ENCODE measurements at regions not wholly inside any gene's neighbourhood (a gene's known extent, or its start where the extent isn't known, plus 50 kb on each side); places are given as distances from the start of the nearest gene placed in this dataset.
"Not testable (repeated sequence)": the region's sequence is repeated elsewhere in the genome, so short reads cannot be mapped to it uniquely, and the experiment has no call there.

GRCh38 chr6:58038213-58038612, 720.8 kb downstream of the PRIM2 start:
- DNase-seq (ENCODE audit: low read depth); H3K36me3 ChIP-seq (ENCODE audit: control insufficient read depth, insufficient read depth, low read length); H3K27me3 ChIP-seq (ENCODE audit: control insufficient read depth, insufficient read depth, low read length); H3K4me3 ChIP-seq (ENCODE audit: low read depth, low read length): not testable (repeated sequence)

GRCh38 chr6:58046584-58046983, 729.2 kb downstream of the PRIM2 start:
- H3K4me3 ChIP-seq (ENCODE audit: low read depth, low read length); H3K36me3 ChIP-seq (ENCODE audit: control insufficient read depth, insufficient read depth, low read length); DNase-seq (ENCODE audit: low read depth); H3K27me3 ChIP-seq (ENCODE audit: control insufficient read depth, insufficient read depth, low read length): not testable (repeated sequence)

DNA sequence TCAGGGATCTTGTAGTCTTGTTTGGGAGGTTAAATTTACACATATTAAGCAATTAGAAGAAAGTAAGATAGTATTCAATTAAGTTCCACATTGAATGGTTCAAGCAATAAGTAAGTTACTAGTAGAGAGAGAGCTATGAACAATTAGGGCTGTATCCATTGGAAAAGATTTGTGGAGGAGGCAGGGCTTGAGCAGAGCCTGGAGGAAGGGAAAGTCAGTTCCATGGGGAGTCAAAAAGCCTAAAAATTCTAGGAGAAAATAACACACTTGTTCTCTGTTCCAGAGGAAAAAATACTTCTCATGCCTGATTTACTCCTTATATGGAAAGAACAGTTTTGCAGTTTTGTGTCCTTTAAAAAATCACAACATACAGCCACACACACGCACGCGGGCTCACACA, 730.0 kb downstream of the PRIM2 start:
- DNase-seq (ENCODE audit: low read depth); H3K36me3 ChIP-seq (ENCODE audit: control insufficient read depth, insufficient read depth, low read length); H3K4me3 ChIP-seq (ENCODE audit: low read depth, low read length); H3K27me3 ChIP-seq (ENCODE audit: control insufficient read depth, insufficient read depth, low read length): not testable (repeated sequence)

- not testable (repeated sequence) for DNase-seq (ENCODE audit: low read depth); H3K4me3 ChIP-seq (ENCODE audit: low read depth, low read length); H3K36me3 ChIP-seq (ENCODE audit: control insufficient read depth, insufficient read depth, low read length); H3K27me3 ChIP-seq (ENCODE audit: control insufficient read depth, insufficient read depth, low read length)
Measured at GRCh38 chr6:58047865-58048264, 730.4 kb downstream of the PRIM2 start.

DNA sequence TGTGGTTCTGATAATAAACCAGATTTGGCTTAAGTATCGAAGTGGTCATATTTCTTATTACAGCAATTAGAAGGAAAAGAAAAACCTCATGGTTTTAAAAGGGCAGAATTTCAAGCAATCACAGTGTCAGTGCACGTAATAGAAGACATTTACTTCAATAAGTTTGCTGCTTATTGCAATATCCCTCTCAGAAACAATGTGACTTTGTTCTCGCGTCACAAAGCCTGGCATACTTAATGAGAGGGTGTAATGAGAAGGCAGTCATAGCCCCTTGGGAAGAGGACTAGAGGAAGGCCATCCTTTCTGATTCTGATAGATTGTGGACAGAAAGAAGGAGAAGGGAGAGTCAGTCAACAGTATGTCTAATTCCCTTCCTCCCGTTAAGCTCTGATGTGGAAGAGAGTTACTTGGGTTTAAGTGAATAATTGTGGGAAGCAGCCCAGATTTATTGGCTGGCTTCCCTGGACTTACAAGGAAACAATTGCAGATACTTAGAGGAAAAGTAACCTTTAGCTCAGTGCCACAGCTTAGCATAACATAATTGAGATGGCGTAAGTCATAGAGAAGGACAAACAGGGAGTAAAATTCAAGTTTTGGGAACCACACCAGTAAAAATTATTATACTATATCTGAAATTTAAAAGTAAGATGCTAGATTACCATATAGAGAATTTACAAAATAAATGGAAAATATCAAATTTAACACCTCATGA, 738.2 kb downstream of the PRIM2 start:
- not testable (repeated sequence) for H3K4me3 ChIP-seq (ENCODE audit: low read depth, low read length); DNase-seq (ENCODE audit: low read depth)

GRCh38 chr6:58059701-58060100, 742.3 kb downstream of the PRIM2 start:
- not testable (repeated sequence) for H3K27me3 ChIP-seq (ENCODE audit: control insufficient read depth, insufficient read depth, low read length); H3K4me3 ChIP-seq (ENCODE audit: low read depth, low read length); H3K36me3 ChIP-seq (ENCODE audit: control insufficient read depth, insufficient read depth, low read length)
- DNase-seq (ENCODE audit: low read depth) = peak; percentile 18

More for the DNA sequence above, 738.2 kb downstream of the PRIM2 start:
- H3K27me3 ChIP-seq (ENCODE audit: control insufficient read depth, insufficient read depth, low read length); H3K36me3 ChIP-seq (ENCODE audit: control insufficient read depth, insufficient read depth, low read length): not testable (repeated sequence)

DNA sequence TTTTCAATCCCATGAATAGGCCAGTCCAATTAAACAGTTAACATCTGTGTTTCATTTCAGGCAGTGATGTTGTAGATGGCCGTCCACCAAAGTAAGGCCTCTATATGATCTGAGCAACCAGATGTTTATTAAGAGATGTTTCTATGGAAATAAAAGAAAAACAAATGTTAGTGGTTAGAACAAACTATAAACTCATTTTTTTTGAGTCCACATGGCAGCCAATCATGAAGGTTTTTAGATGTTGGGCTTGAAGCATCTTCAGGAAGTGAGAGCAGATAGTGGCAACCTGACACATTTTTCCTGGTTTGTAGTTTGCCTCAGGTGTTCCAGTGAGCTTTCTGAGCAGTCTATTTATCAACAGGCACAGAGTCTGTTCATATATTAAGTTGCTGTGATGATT, 746.1 kb downstream of the PRIM2 start:
- DNase-seq (ENCODE audit: low read depth); H3K4me3 ChIP-seq (ENCODE audit: low read depth, low read length); H3K36me3 ChIP-seq (ENCODE audit: control insufficient read depth, insufficient read depth, low read length); H3K27me3 ChIP-seq (ENCODE audit: control insufficient read depth, insufficient read depth, low read length): not testable (repeated sequence)

DNA sequence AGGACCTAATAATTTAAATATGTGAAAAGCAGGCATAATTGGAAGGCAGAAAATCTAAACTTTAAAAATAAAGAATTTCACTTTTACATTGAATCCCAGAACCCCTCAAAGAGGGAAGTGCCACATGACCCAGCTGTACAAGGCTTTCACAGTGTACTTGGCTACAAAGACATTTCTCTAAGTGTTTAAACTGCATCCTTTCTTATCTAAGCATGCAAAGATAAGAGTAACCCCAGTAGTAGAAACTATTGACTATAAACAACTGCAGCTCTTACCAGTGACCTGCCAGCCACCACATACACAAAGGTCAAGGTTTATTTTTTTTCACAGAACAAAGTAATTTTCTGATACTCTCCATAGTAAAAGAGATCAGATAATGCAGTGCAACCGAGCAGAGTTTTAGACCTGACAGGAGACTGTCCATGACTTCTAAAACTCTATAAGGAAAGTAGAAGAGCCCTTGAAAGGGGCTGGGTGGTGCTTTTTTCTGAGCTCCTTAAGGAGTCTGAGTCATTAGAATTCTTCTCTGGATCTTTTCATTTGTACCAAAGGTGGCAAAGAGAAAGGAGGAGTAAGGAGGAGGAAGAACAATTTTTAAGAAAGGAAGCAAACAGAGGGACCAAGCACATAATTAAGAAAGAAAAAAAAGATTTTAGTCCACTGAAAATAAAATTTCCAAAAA, 750.6 kb downstream of the PRIM2 start:
- not testable (repeated sequence) for H3K4me3 ChIP-seq (ENCODE audit: low read depth, low read length); H3K27me3 ChIP-seq (ENCODE audit: control insufficient read depth, insufficient read depth, low read length); H3K36me3 ChIP-seq (ENCODE audit: control insufficient read depth, insufficient read depth, low read length); DNase-seq (ENCODE audit: low read depth)

- DNase-seq (ENCODE audit: low read depth) = no peak
- TF ChIP-seq CTCF (IDR thresholded peaks at IDR 0.05; ENCODE audit: insufficient read depth, low read length, poor library complexity, severe bottlenecking) = no peak
- Histone ChIP-seq H3K36me3 (ENCODE audit: control insufficient read depth, insufficient read depth, low read length) (no peaks in the 10 kb centered on the region), H3K27me3 (ENCODE audit: control insufficient read depth, insufficient read depth, low read length) (no peaks in the 10 kb centered on the region), H3K4me3 (ENCODE audit: low read depth, low read length) (no peak overlapping the region)
Measured at GRCh38 chr6:58073263-58073662, 755.8 kb downstream of the PRIM2 start.

GRCh38 chr6:58090067-58090466, 772.6 kb downstream of the PRIM2 start:
- H3K36me3 ChIP-seq (ENCODE audit: control insufficient read depth, insufficient read depth, low read length); DNase-seq (ENCODE audit: low read depth); H3K4me3 ChIP-seq (ENCODE audit: low read depth, low read length); H3K27me3 ChIP-seq (ENCODE audit: control insufficient read depth, insufficient read depth, low read length): not testable (repeated sequence)

- H3K36me3 ChIP-seq (ENCODE audit: control insufficient read depth, insufficient read depth, low read length); H3K27me3 ChIP-seq (ENCODE audit: control insufficient read depth, insufficient read depth, low read length); H3K4me3 ChIP-seq (ENCODE audit: low read depth, low read length); DNase-seq (ENCODE audit: low read depth): not testable (repeated sequence)
Measured at GRCh38 chr6:58097251-58097650, 779.8 kb downstream of the PRIM2 start.
